ENCODE measurements at regions not wholly inside any gene's neighbourhood (a gene's known extent, or its start where the extent isn't known, plus 50 kb on each side); places are given as distances from the start of the nearest gene placed in this dataset.

- Histone ChIP-seq H3K27me3 (ENCODE audit: control insufficient read depth in 4 of 4, insufficient read depth in 4 of 4, low read length in 3 of 4) (no peaks in the 10 kb centered on the region), H3K9ac (ENCODE audit: low read depth in 1 of 2, low read length in 2 of 2) (no peak overlapping the region), H3K4me1 (ENCODE audit: control insufficient read depth in 4 of 4, insufficient read depth in 4 of 4, low read length in 3 of 4) (no peaks in the 10 kb centered on the region), H3K9me3 (ENCODE audit: control insufficient read depth in 4 of 4, low read length in 3 of 4) (no peaks in the 10 kb centered on the region), H3K36me3 (ENCODE audit: control insufficient read depth in 4 of 4, insufficient read depth in 3 of 4, low read depth in 1 of 4, low read length in 3 of 4) (no peaks in the 10 kb centered on the region), H3K4me3 (ENCODE audit: low read depth in 1 of 3, low read length in 3 of 3) (no peak overlapping the region), H3K27ac (ENCODE audit: low read depth in 1 of 2, low read length in 2 of 2) (no peak overlapping the region)
- 60% methylated on average over 6 of the region's 6 CpGs for WGBS
- peak; percentile 29 to 54 for TF ChIP-seq RAD21 (IDR thresholded peaks at IDR 0.05)
- peak; percentile 5 to 28 for TF ChIP-seq RXRA (IDR thresholded peaks at IDR 0.05)
- peak; percentile 39 for TF ChIP-seq YY1 (IDR thresholded peaks at IDR 0.05)
- TF ChIP-seq EGR1 (IDR thresholded peaks at IDR 0.05; ENCODE audit: low read depth in 2 of 2), result no peak
- peak; percentile 40 for TF ChIP-seq SP1 (IDR thresholded peaks at IDR 0.05)
- TF ChIP-seq NR2F2 (IDR thresholded peaks at IDR 0.05), result peak; percentile 70
- no peak for DNase-seq (ENCODE audit: low spot score)
Observed at GRCh38 chr5:67648201-67648671, 451.6 kb upstream of the CD180 start.

GRCh38 chr5:67647772-67648171 lies 451.2 kb upstream of the CD180 start:
- no peak for DNase-seq (ENCODE audit: low spot score)
- H3K9ac ChIP-seq (ENCODE audit: low read depth in 1 of 2, low read length in 2 of 2), result no peak overlapping the region
- 87% methylated on average over 2 of the region's 2 CpGs for WGBS
- no peaks in the 10 kb centered on the region for H3K9me3 ChIP-seq (ENCODE audit: control insufficient read depth in 4 of 4, low read length in 3 of 4)
- H3K27me3 ChIP-seq (ENCODE audit: control insufficient read depth in 4 of 4, insufficient read depth in 4 of 4, low read length in 3 of 4), result no peaks in the 10 kb centered on the region
- no peak overlapping the region for H3K4me3 ChIP-seq (ENCODE audit: low read depth in 1 of 3, low read length in 3 of 3)
- H3K36me3 ChIP-seq (ENCODE audit: control insufficient read depth in 4 of 4, insufficient read depth in 3 of 4, low read depth in 1 of 4, low read length in 3 of 4), result no peaks in the 10 kb centered on the region
- no peak overlapping the region for H3K27ac ChIP-seq (ENCODE audit: low read depth in 1 of 2, low read length in 2 of 2)
- TF ChIP-seq CTCF (IDR thresholded peaks at IDR 0.05; ENCODE audit: low read depth, low read length, missing input control), result no peak
- TF ChIP-seq RAD21 (IDR thresholded peaks at IDR 0.05), result no peak
- TF ChIP-seq HNF4G (IDR thresholded peaks at IDR 0.05), result no peak
- TF ChIP-seq ZBTB33 (IDR thresholded peaks at IDR 0.05), result no peak
- no peak for TF ChIP-seq JUND (IDR thresholded peaks at IDR 0.05)
- TF ChIP-seq NR2F2 (IDR thresholded peaks at IDR 0.05), result no peak
- TF ChIP-seq HNF4A (conservative IDR thresholded peaks at IDR 0.05), result no peak
- TF ChIP-seq RXRA (IDR thresholded peaks at IDR 0.05), result no peak
- no peak for TF ChIP-seq MAX (IDR thresholded peaks at IDR 0.05)
- no peak for TF ChIP-seq FOXA2 (IDR thresholded peaks at IDR 0.05)
- TF ChIP-seq REST (IDR thresholded peaks at IDR 0.05), result no peak
- TF ChIP-seq TAF1 (conservative IDR thresholded peaks at IDR 0.05), result no peak
- no peak for TF ChIP-seq GABPA (IDR thresholded peaks at IDR 0.05 in 1 of 2, conservative IDR thresholded peaks at IDR 0.05 in 1 of 2)
- TF ChIP-seq FOXA1 (IDR thresholded peaks at IDR 0.05), result no peak
- TF ChIP-seq EGR1 (IDR thresholded peaks at IDR 0.05; ENCODE audit: low read depth in 2 of 2), result no peak
- no peaks in the 10 kb centered on the region for H3K4me1 ChIP-seq (ENCODE audit: control insufficient read depth in 4 of 4, insufficient read depth in 4 of 4, low read length in 3 of 4)

Measured in liver (tissue), 8 donors.